H1 (cell line): ENCODE measurements at regions not wholly inside any gene's neighbourhood (a gene's known extent, or its start where the extent isn't known, plus 50 kb on each side); places are given as distances from the start of the nearest gene placed in this dataset.

Experiments
- BRCA1 ChIP-seq: IDR thresholded peaks from 2 replicates; pipeline ENCODE4 v1.6.1; 2012; ENCODE audit warnings: low read depth, low read length, improper control_type of control experiment
- HDAC6 ChIP-seq: IDR thresholded peaks from one replicate; pipeline ENCODE4 v1.7.1; 2012; ENCODE audit warnings: low read depth, mild to moderate bottlenecking, inconsistent platforms, low read length, moderate library complexity
- RNF2 ChIP-seq: fragments of 200-900, 300-1000 bp; sonication (generic); IDR thresholded peaks from 2 replicates; pipeline ENCODE4 v1.7.1; 2016; ENCODE audit warnings: borderline replicate concordance, low read depth, mild to moderate bottlenecking, antibody characterized with exemption, low read length; ENCODE audit not compliant: poor library complexity, severe bottlenecking; ENCODE audit errors: missing control alignments
- RXRA ChIP-seq: IDR thresholded peaks from 2 replicates; pipeline ENCODE4 v1.6.1; 2011; ENCODE audit warnings: low read depth, mild to moderate bottlenecking, low read length, moderate library complexity; ENCODE audit not compliant: insufficient read depth
- SIRT6 ChIP-seq: IDR thresholded peaks from one replicate; pipeline ENCODE4 v1.7.1; 2012; ENCODE audit warnings: low read length, inconsistent platforms
- SP1 ChIP-seq: IDR thresholded peaks from 2 replicates; pipeline ENCODE4 v1.6.1; 2011; ENCODE audit warnings: low read depth, low read length
- TF ChIP-seq, protein P1 (sequence below): fragments of 300-600 bp; sonication (generic); IDR thresholded peaks from 2 replicates; pipeline ENCODE4 v1.7.1; 2012; ENCODE audit warnings: low read length, moderate library complexity, mild to moderate bottlenecking, inconsistent platforms; ENCODE audit not compliant: insufficient replicate concordance

GRCh38 chr15:35705030-35705883 is 159.3 kb upstream of the DPH6 start (continued):
- TF ChIP-seq, protein P1, sequence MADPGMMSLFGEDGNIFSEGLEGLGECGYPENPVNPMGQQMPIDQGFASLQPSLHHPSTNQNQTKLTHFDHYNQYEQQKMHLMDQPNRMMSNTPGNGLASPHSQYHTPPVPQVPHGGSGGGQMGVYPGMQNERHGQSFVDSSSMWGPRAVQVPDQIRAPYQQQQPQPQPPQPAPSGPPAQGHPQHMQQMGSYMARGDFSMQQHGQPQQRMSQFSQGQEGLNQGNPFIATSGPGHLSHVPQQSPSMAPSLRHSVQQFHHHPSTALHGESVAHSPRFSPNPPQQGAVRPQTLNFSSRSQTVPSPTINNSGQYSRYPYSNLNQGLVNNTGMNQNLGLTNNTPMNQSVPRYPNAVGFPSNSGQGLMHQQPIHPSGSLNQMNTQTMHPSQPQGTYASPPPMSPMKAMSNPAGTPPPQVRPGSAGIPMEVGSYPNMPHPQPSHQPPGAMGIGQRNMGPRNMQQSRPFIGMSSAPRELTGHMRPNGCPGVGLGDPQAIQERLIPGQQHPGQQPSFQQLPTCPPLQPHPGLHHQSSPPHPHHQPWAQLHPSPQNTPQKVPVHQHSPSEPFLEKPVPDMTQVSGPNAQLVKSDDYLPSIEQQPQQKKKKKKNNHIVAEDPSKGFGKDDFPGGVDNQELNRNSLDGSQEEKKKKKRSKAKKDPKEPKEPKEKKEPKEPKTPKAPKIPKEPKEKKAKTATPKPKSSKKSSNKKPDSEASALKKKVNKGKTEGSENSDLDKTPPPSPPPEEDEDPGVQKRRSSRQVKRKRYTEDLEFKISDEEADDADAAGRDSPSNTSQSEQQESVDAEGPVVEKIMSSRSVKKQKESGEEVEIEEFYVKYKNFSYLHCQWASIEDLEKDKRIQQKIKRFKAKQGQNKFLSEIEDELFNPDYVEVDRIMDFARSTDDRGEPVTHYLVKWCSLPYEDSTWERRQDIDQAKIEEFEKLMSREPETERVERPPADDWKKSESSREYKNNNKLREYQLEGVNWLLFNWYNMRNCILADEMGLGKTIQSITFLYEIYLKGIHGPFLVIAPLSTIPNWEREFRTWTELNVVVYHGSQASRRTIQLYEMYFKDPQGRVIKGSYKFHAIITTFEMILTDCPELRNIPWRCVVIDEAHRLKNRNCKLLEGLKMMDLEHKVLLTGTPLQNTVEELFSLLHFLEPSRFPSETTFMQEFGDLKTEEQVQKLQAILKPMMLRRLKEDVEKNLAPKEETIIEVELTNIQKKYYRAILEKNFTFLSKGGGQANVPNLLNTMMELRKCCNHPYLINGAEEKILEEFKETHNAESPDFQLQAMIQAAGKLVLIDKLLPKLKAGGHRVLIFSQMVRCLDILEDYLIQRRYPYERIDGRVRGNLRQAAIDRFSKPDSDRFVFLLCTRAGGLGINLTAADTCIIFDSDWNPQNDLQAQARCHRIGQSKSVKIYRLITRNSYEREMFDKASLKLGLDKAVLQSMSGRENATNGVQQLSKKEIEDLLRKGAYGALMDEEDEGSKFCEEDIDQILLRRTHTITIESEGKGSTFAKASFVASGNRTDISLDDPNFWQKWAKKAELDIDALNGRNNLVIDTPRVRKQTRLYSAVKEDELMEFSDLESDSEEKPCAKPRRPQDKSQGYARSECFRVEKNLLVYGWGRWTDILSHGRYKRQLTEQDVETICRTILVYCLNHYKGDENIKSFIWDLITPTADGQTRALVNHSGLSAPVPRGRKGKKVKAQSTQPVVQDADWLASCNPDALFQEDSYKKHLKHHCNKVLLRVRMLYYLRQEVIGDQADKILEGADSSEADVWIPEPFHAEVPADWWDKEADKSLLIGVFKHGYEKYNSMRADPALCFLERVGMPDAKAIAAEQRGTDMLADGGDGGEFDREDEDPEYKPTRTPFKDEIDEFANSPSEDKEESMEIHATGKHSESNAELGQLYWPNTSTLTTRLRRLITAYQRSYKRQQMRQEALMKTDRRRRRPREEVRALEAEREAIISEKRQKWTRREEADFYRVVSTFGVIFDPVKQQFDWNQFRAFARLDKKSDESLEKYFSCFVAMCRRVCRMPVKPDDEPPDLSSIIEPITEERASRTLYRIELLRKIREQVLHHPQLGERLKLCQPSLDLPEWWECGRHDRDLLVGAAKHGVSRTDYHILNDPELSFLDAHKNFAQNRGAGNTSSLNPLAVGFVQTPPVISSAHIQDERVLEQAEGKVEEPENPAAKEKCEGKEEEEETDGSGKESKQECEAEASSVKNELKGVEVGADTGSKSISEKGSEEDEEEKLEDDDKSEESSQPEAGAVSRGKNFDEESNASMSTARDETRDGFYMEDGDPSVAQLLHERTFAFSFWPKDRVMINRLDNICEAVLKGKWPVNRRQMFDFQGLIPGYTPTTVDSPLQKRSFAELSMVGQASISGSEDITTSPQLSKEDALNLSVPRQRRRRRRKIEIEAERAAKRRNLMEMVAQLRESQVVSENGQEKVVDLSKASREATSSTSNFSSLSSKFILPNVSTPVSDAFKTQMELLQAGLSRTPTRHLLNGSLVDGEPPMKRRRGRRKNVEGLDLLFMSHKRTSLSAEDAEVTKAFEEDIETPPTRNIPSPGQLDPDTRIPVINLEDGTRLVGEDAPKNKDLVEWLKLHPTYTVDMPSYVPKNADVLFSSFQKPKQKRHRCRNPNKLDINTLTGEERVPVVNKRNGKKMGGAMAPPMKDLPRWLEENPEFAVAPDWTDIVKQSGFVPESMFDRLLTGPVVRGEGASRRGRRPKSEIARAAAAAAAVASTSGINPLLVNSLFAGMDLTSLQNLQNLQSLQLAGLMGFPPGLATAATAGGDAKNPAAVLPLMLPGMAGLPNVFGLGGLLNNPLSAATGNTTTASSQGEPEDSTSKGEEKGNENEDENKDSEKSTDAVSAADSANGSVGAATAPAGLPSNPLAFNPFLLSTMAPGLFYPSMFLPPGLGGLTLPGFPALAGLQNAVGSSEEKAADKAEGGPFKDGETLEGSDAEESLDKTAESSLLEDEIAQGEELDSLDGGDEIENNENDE: no peak
- TF ChIP-seq HDAC6 (no peak), RXRA (no peak), SP1 (no peak), RNF2 (no peak), SIRT6 (no peak), BRCA1 (no peak)
- TF ChIP-seq, all 59 proteins: peak for 0
